GM12891 (cell line): ENCODE measurements at regions not wholly inside any gene's neighbourhood (a gene's known extent, or its start where the extent isn't known, plus 50 kb on each side); places are given as distances from the start of the nearest gene placed in this dataset.

ENCODE experiments used
- POLR2A ChIP-seq: IDR thresholded peaks from 2 replicates; pipeline ENCODE4 v1.6.1; 2011; ENCODE audit warnings: low read depth, low read length, control low read depth
- POLR2AphosphoS5 ChIP-seq: IDR thresholded peaks from 2 replicates; pipeline ENCODE4 v1.6.1; 2011; ENCODE audit warnings: low read depth, low read length, control low read depth
- SPI1 ChIP-seq: IDR thresholded peaks from 2 replicates; pipeline ENCODE4 v1.6.1; 2011; ENCODE audit warnings: low read depth, low read length, control low read depth

GRCh38 chr5:171701100-171701541 lies 84.5 kb upstream of the SMIM23 start:
- TF ChIP-seq SPI1 = no peak
- no peak for TF ChIP-seq POLR2AphosphoS5
- no peak for TF ChIP-seq POLR2A
